B cell (primary cell): ENCODE measurements at regions not wholly inside any gene's neighbourhood (a gene's known extent, or its start where the extent isn't known, plus 50 kb on each side); places are given as distances from the start of the nearest gene placed in this dataset.

ENCODE experiments used
- ATAC-seq: fragments of 200-7000 bp; cut with Tn5 transposase; one replicate; pipeline ENCODE4 v1.10.0; 2021; ENCODE audit warnings: low read depth, mild to moderate bottlenecking, moderate number of reproducible peaks, moderate library complexity
- CTCF ChIA-PET: fragments of 350-600 bp; sonication (Branson Sonifier 250); formaldehyde crosslinking; loops from one replicate; lab custom pipeline; 2021; ENCODE audit warnings: antibody characterized with exemption, inconsistent platforms; lab: Charles Lee
- POLR2A ChIA-PET: fragments of 350-600 bp; sonication (Branson Sonifier 250); formaldehyde crosslinking; loops from one replicate; lab custom pipeline; 2021; ENCODE audit warnings: antibody characterized with exemption; lab: Charles Lee
- DNase-seq: peaks from one replicate; pipeline ENCODE4 v3.0.0; 2013
- H2AFZ ChIP-seq: 2 replicates; pipeline ENCODE4 v1.6.1; 2012; ENCODE audit warnings: mild to moderate bottlenecking, low read depth, low read length; ENCODE audit not compliant: insufficient read depth, poor library complexity, severe bottlenecking
- H3K27ac ChIP-seq, 2 donors: 1 replicate in 1 of 2; 2 replicates in 1 of 2; pipeline ENCODE4 v1.5.1; 2012 to 2013; ENCODE audit warnings: low read length in 2 of 2, mild to moderate bottlenecking in 2 of 2, moderate library complexity in 1 of 2
- H3K27me3 ChIP-seq, 4 experiments: fragments of 200-600 bp in 1 of 4; sonication (generic) in 1 of 4; replicated peaks in 1 of 4; 1 replicate in 2 of 4; 2 replicates in 2 of 4; pipeline versions ENCODE4 v1.6.1 to v1.7.0; 2013 to 2016; ENCODE audit warnings: low read length in 3 of 4, mild to moderate bottlenecking in 2 of 4, mixed read lengths in 1 of 4, moderate library complexity in 1 of 4; ENCODE audit not compliant: insufficient read depth in 4 of 4, control insufficient read depth in 3 of 4; ENCODE audit errors: control extremely low read depth in 1 of 4
- H3K36me3 ChIP-seq, 2 experiments: replicated peaks in 1 of 2; 1 replicate in 1 of 2; 2 replicates in 1 of 2; pipeline versions ENCODE4 v1.6.1 to v1.7.1; 2013; ENCODE audit warnings: low read length in 1 of 2; ENCODE audit not compliant: insufficient read depth in 2 of 2, control insufficient read depth in 1 of 2; ENCODE audit errors: control extremely low read depth in 1 of 2, extremely low read depth in 1 of 2
- H3K4me1 ChIP-seq, 2 donors: fragments of 200-600 bp in 1 of 2; sonication (generic) in 1 of 2; 1 replicate in 1 of 2; 2 replicates in 1 of 2; pipeline versions ENCODE4 v1.5.1 to v1.6.1; 2013 to 2017; ENCODE audit warnings: low read length in 2 of 2; ENCODE audit not compliant: control insufficient read depth in 2 of 2, insufficient read depth in 2 of 2
- H3K4me2 ChIP-seq: replicated peaks from 2 replicates; pipeline ENCODE3; 2012; ENCODE audit warnings: mild to moderate bottlenecking, low read depth, low read length; ENCODE audit not compliant: poor library complexity, severe bottlenecking
- H3K4me3 ChIP-seq, 5 experiments: fragments of 200-600 bp in 1 of 5; sonication (generic) in 1 of 5; 1 replicate in 3 of 5; 2 replicates in 2 of 5; pipeline versions ENCODE4 v1.5.1 to v1.7.0; 2011 to 2016; ENCODE audit warnings: low read length in 4 of 5, mild to moderate bottlenecking in 4 of 5, low read depth in 2 of 5, control low read depth in 1 of 5, moderate library complexity in 1 of 5; ENCODE audit not compliant: insufficient read depth in 1 of 5; ENCODE audit errors: control extremely low read depth in 1 of 5, extremely low read depth in 1 of 5
- H3K79me2 ChIP-seq: fragments of 200-600 bp; sonication (generic); one replicate; pipeline ENCODE4 v1.6.0; 2016; ENCODE audit warnings: low read length; ENCODE audit not compliant: control insufficient read depth, insufficient read depth
- H3K9ac ChIP-seq: fragments of 200-600 bp; sonication (generic); 2 replicates; pipeline ENCODE4 v1.6.1; 2017; ENCODE audit warnings: mild to moderate bottlenecking, low read length, moderate library complexity
- H3K9me3 ChIP-seq, 3 donors: one replicate each; pipeline versions ENCODE4 v1.6.1 to v1.7.1; 2013; ENCODE audit warnings: low read length in 2 of 3; ENCODE audit not compliant: control insufficient read depth in 2 of 3, insufficient read depth in 1 of 3; ENCODE audit errors: control extremely low read depth in 1 of 3
- H4K20me1 ChIP-seq: 2 replicates; pipeline ENCODE4 v1.6.0; 2012; ENCODE audit warnings: mild to moderate bottlenecking, low read length; ENCODE audit not compliant: insufficient read depth, control insufficient read depth, poor library complexity, severe bottlenecking
- H3K27ac Mint-ChIP-seq: one replicate; pipeline ENCODE4 v1.8.0; 2021; ENCODE audit warnings: mixed read lengths
- H3K27me3 Mint-ChIP-seq: one replicate; pipeline ENCODE4 v1.8.0; 2021; ENCODE audit warnings: mixed read lengths
- H3K4me1 Mint-ChIP-seq: one replicate; pipeline ENCODE4 v1.8.0; 2021; ENCODE audit warnings: mixed read lengths
- H3K4me3 Mint-ChIP-seq: one replicate; pipeline ENCODE4 v1.8.0; 2021; ENCODE audit warnings: mixed read lengths
- H3K9me3 Mint-ChIP-seq: one replicate; pipeline ENCODE4 v1.8.0; 2022; ENCODE audit warnings: mixed read lengths; ENCODE audit not compliant: insufficient read depth
- EZH2 ChIP-seq: IDR thresholded peaks from 2 replicates; pipeline ENCODE4 v1.6.1; 2012; ENCODE audit warnings: borderline replicate concordance, low read depth, mild to moderate bottlenecking, moderate library complexity, low read length; ENCODE audit not compliant: insufficient read depth, poor library complexity, severe bottlenecking
- WGBS: methylation state at CpG from one replicate; pipeline ENCODE4 v1.1.5; 2013; ENCODE audit warnings: missing lambda C conversion rate; ENCODE audit not compliant: insufficient coverage; 5-methylcytosine and 5-hydroxymethylcytosine counted together
- intact Hi-C: fragments of 100-400 bp; cut with micrococcal nuclease; formaldehyde crosslinking; loops from one replicate; pipeline ENCODE4 v1.10.0; 2022
- TF ChIP-seq, protein P1 (sequence below): fragments of 200-600 bp; IDR thresholded peaks from one replicate; pipeline ENCODE4 v1.8.0; 2022; ENCODE audit warnings: antibody characterized with exemption, mild to moderate bottlenecking

DNA sequence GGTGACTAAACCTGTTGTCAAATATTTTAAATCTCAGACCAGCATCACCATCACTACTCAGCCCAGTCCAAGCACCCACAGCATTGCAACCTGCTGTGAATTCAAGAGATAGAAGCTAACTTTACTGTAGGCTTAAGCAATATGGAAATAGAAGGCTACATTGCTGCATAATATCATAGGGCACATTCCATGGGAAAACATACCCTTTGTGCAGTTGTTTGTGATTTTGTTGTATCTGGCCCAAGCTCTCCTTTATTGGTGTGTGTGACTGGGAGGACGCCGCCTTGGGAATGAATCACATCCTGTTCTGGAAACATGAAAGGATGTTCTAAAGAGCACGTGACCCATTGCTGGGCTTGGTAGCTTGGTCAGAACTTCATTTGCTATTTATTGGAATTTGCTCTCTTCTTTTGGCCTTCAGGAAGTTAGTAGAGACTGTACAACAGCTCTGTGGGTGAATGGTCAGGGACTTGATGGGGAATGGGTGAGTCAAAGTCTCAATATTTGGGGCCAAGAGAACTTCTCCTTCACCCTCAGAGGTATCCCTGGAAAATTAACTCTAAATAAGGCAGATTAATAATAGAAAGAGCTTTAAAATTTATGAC is 106.8 kb upstream of the SERPINE2 start:
- no peak overlapping the region for H3K9ac ChIP-seq
- no peak for ATAC-seq
- TF ChIP-seq EZH2 = no peak
- TF ChIP-seq, protein P1, sequence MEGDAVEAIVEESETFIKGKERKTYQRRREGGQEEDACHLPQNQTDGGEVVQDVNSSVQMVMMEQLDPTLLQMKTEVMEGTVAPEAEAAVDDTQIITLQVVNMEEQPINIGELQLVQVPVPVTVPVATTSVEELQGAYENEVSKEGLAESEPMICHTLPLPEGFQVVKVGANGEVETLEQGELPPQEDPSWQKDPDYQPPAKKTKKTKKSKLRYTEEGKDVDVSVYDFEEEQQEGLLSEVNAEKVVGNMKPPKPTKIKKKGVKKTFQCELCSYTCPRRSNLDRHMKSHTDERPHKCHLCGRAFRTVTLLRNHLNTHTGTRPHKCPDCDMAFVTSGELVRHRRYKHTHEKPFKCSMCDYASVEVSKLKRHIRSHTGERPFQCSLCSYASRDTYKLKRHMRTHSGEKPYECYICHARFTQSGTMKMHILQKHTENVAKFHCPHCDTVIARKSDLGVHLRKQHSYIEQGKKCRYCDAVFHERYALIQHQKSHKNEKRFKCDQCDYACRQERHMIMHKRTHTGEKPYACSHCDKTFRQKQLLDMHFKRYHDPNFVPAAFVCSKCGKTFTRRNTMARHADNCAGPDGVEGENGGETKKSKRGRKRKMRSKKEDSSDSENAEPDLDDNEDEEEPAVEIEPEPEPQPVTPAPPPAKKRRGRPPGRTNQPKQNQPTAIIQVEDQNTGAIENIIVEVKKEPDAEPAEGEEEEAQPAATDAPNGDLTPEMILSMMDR = no peak
- WGBS = 94% methylated on average over 3 of the region's 3 CpGs
- Mint-ChIP-seq H3K4me1 (no peaks in the 10 kb centered on the region), H3K4me3 (no peak overlapping the region), H3K27me3 (peaks cover 21% of the 10 kb centered on the region), H3K27ac (no peak overlapping the region), H3K9me3 (no peaks in the 10 kb centered on the region)
- H4K20me1 ChIP-seq = no peaks in the 10 kb centered on the region
- peaks cover 0 to 6% (median 1%) of the 10 kb centered on the region in 4 experiments for H3K27me3 ChIP-seq
- no peak overlapping the region for H2AFZ ChIP-seq
- no peak for DNase-seq
- no peaks in the 10 kb centered on the region for H3K79me2 ChIP-seq
- no peaks in the 10 kb centered on the region for H3K36me3 ChIP-seq
- intact Hi-C loops = no loop called here
- no peak overlapping the region for H3K27ac ChIP-seq
- POLR2A ChIA-PET = no interaction called here
- H3K4me3 ChIP-seq = no peak overlapping the region
- H3K9me3 ChIP-seq = no peaks in the 10 kb centered on the region
- no peak overlapping the region for H3K4me2 ChIP-seq
- H3K4me1 ChIP-seq = no peaks in the 10 kb centered on the region
- CTCF ChIA-PET = no interaction called here

DNA sequence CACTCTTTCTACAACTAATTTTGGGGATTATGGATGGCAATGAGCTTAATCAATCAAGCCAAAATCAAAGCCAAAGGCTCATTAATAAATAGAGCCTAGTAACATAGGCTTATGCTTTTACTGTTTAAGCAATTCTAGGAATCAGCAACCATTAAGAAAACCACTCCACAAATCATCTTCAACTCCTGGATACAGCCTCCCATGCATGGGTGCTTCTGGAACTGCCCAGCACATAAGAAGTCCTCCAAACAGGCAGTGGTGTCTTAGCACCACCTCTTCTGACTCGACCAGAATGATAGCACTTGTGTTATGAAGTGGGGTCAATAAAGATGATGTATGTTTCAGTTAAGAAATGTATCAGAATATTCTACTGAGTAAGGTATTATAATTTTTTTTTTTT is 104.4 kb upstream of the SERPINE2 start:
- Histone ChIP-seq H3K9ac (no peak overlapping the region), H3K79me2 (no peaks in the 10 kb centered on the region), H3K4me3 (no peak overlapping the region), H4K20me1 (no peaks in the 10 kb centered on the region), H3K4me2 (no peak overlapping the region), H3K27ac (no peak overlapping the region), H3K4me1 (no peaks in the 10 kb centered on the region), H3K27me3 (peaks cover 0 to 8% (median 1%) of the 10 kb centered on the region in 4 experiments), H3K36me3 (no peaks in the 10 kb centered on the region), H3K9me3 (no peaks in the 10 kb centered on the region), H2AFZ (no peak overlapping the region)
- POLR2A ChIA-PET = no interaction called here
- DNase-seq (no peak), ATAC-seq (no peak)
- H3K27me3 Mint-ChIP-seq = peaks cover 26% of the 10 kb centered on the region
- CTCF ChIA-PET = no interaction called here
- H3K4me3 Mint-ChIP-seq = no peak overlapping the region
- H3K27ac Mint-ChIP-seq = no peak overlapping the region
- TF ChIP-seq, protein P1 = no peak
- TF ChIP-seq EZH2 = no peak
- H3K9me3 Mint-ChIP-seq = no peaks in the 10 kb centered on the region
- intact Hi-C loops = no loop called here
- no peaks in the 10 kb centered on the region for H3K4me1 Mint-ChIP-seq
- no CpG with 5 or more reads among the region's 1 CpG for WGBS
